DND-41 (cell line): ENCODE measurements at regions not wholly inside any gene's neighbourhood (a gene's known extent, or its start where the extent isn't known, plus 50 kb on each side); places are given as distances from the start of the nearest gene placed in this dataset.

Source experiments
- CTCF ChIP-seq: IDR thresholded peaks from 2 replicates; pipeline ENCODE4 v1.5.1; 2012; ENCODE audit warnings: borderline replicate concordance, low read length, moderate library complexity, mild to moderate bottlenecking; ENCODE audit not compliant: poor library complexity, severe bottlenecking; ENCODE audit errors: extremely low read depth
- EZH2 ChIP-seq: IDR thresholded peaks from 3 replicates; pipeline ENCODE4 v1.6.1; 2012; ENCODE audit warnings: borderline replicate concordance, low read depth, mild to moderate bottlenecking, moderate library complexity, low read length, inconsistent platforms; ENCODE audit not compliant: severe bottlenecking

GRCh38 chr2:57843158-57843557, 203.4 kb upstream of the VRK2 start:
- no peak for TF ChIP-seq CTCF
- no peak for TF ChIP-seq EZH2
